NOMO-1 (cell line): ENCODE measurements at regions not wholly inside any gene's neighbourhood (a gene's known extent, or its start where the extent isn't known, plus 50 kb on each side); places are given as distances from the start of the nearest gene placed in this dataset.
"Not testable (repeated sequence)": the region's sequence is repeated elsewhere in the genome, so short reads cannot be mapped to it uniquely, and the experiment has no call there.

ENCODE experiments used
- DNase-seq, 2 experiments: peaks; one replicate each; lab custom pipeline; 2025; ENCODE audit not compliant: unreplicated experiment in 2 of 2; lab: John Stamatoyannopoulos, UW

GRCh38 chr13:65841156-65841555 lies 1389.0 kb downstream of the PCDH9 start:
- no peak for DNase-seq

- DNase-seq: no peak
Measured at GRCh38 chr13:65836066-65836465, 1394.1 kb downstream of the PCDH9 start.

DNA sequence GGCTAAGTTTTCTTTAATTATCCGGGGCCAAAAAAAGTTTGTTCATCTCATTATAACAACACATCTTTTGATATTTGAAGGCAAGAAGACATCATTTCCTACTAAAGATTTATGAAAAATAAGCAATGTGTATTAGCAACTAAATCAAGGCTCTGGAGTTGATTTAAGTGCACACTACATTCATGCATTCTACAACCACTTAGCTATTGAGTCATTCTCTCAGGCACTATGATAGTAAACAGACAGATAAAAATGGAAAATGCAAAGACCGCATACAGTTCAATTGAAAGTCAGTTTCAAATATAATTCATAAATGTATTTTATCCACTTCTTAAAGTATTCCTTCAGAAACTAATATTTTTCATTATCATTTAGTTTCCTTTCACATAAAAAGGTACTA lies 1395.2 kb downstream of the PCDH9 start:
- DNase-seq: no peak

GRCh38 chr13:65830411-65831205 lies 1399.5 kb downstream of the PCDH9 start:
- no peak for DNase-seq

GRCh38 chr13:65829241-65830008 lies 1400.7 kb downstream of the PCDH9 start:
- no peak for DNase-seq

DNA sequence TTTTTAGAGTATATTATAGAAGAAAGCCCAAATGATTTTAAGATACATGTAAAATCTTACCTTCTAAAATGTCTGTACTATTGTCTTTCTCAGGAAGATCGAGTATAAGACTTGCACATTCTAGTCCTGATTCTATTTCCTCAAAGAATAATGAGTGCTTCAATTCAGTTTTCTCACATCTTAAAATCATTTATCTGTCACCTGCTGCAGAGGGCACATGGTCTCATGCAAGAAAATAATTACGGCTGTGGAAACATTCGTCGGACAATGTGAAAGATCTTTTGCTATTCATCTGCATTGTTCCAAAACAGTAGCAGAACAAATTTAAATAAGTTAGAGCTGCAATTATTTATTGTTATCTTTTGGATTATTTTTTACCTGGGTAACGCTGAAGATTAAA lies 1403.5 kb downstream of the PCDH9 start:
- DNase-seq: no peak

GRCh38 chr13:65825039-65825438 lies 1405.1 kb downstream of the PCDH9 start:
- no peak for DNase-seq

DNA sequence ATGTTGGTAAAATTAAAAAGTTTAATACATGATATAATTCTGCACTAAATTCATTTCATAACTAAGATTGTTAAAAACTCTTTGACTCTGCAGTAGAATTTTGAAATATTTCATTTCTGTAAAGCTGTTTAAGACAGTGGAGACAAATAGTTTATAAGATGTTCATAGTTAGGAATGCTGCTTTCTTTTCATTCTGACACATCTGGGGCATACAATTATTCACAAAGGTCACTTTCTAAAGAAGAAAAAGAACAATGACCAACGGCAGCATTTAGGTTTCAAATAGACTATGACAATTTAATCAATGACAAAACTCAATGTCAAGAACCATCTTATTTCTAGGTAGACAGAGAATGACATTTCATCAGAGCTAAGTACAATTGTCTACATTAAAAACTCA lies 1422.1 kb downstream of the PCDH9 start:
- no peak for DNase-seq

GRCh38 chr13:65803530-65804392 lies 1426.4 kb downstream of the PCDH9 start:
- no peak for DNase-seq

DNA sequence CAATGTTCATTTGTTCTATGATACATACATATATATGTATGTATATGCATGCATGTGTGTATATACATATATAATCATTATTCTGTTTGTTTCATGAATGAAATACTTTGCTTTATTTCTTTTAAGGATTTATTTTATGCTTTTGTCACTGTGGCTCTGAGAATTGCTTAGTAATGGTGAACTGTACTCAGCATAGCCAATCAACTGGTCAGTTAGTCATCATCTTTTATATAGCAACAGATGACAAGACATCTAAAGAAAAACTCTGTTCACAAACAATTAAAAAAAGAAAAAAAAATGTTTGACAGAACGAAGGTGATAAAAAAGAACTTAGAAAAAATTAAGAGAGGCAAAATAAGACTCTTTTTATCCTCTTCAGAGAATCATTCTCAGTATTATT lies 1440.3 kb downstream of the PCDH9 start:
- no peak for DNase-seq

DNA sequence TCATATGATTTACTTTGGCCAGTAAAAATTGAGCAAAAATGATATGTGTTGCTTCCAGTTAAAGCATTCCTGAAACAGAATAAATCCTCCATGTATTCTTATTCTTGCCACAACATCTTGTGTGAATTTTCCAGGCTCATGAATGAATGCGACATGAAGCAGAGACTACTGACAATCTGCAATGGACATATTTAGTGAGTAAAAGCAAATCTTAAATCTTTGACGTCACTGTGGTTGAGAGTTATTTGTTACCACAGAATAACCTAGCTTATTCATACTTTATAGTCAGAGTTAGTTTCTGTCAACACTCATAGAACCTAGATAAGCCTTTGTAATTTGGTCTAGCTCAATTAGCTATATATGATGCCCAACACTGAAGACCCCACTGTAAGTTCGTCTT lies 1443.1 kb downstream of the PCDH9 start:
- no peak for DNase-seq

DNA sequence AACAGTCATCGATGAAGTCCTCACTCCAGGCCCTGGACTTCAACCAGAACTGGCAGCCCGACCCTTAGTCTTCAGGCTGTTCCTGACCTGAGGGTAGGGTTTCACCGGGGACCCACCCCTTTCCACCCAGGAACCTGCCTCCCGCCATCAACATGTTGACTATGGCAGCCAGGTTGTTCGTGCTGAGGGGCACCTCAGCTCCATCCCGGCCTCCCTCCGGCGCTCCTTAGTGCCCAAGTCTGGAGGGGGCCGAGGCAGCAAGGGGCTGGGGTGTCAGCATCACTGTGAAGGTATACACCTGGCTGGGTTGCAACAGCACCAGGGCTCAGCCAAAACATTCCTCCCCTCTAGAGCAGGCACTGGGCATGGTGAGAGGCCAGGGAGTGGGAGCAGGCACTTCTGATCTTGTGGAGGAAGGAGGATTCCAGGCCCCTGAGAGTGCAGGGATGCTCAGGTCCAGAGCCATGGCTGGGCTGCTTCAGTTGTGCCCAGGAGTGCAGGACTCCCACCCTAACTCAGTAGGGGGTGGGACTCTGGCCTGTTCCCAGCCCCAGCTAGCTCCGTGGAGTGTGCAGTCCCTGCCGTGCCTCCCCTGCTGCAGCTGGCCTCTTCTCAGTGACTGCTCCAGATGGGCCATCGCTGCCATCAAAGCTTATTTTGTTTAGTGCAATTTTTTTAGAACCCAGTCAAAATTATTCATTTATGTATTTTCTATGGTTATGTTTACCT lies 1445.9 kb downstream of the PCDH9 start:
- no peak for DNase-seq

- no peak for DNase-seq
Measured at GRCh38 chr13:65783383-65783782, 1446.8 kb downstream of the PCDH9 start.

- DNase-seq: not testable (repeated sequence)
Measured at GRCh38 chr13:65771704-65772313, 1458.3 kb downstream of the PCDH9 start.

DNA sequence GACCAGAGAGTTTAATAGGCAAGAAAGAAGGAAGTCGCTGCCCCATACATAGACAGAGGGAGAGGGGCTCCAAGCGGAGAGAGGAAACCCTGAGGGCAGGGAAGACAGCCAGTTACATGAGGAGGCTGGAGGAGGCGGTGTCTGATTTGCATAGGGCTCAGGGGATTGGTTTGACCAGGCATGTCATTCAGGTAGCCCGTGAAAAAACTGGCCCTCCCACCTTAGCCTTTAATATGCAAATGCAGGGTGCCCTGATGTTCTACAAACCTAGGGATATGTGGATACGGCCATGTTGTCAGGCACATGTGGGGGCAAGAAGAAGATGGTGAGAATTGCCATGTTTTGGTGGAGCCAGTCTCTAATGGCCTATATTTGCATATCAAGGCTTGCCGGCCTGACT lies 1461.6 kb downstream of the PCDH9 start:
- DNase-seq: no peak

DNA sequence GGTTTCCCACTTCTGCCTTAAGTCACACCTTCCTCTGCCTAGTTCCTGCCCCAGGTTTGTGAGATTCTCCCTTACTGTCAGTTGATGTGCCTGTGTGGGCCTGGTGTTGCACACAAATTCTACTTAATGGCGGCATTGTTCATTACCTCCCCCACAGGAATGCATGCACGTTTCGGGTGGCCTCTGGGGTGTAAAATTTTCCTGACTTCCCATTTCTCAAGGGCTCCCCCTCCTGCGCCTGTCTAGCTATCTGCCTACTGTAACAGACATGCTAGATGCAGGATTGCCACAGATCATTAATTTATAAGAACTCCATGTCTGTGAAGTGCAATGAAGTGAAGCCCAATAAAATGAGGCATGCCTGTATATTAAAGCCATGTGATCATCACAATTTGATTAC lies 1466.3 kb downstream of the PCDH9 start:
- no peak for DNase-seq

DNA sequence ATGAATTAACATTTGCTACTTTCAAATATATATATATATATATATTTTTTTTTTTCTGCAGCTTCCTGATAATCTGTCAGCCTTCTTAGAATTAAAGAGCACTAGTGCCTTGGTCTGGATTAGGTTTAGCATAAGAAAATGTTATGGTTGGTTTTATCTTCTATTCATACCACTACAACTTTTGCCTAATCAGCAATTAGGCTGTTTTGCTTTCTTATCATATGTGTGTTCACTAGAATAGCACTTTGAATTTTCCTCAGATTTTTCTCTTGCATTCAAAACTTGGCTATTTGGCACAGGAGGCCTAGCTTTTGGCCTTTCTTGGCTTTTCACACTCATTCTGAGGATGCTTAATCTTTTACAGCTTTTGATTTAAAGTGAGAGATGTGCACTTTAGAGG lies 1468.1 kb downstream of the PCDH9 start:
- no peak for DNase-seq

GRCh38 chr13:65756071-65756671 lies 1474.0 kb downstream of the PCDH9 start:
- DNase-seq: no peak

- DNase-seq: no peak
Measured at GRCh38 chr13:65748227-65748626, 1481.9 kb downstream of the PCDH9 start.

DNA sequence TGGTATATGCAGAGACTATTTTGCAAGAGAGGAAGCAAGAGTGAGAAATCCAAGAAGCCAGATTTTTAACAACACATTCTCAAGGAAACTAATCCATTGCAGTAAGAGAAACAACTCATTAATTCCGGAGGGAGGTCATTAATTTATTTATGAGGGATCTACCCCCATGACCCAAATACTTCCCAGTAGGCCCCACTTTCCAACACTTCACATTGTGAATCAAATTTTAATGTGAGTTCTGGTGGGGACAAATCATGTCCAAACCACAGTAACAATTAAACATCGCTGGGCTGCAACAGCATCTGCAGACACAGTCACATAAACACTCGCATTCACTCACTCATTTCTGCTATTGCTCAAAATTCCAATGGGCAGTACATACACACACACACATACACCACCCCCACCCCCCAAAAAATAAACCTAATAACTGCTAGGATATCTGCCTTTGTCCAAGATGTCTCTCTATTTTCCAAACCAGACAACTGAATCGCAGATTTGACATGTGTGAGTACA lies 1483.7 kb downstream of the PCDH9 start:
- no peak for DNase-seq
